CD4-positive, alpha-beta T cell treated with Interferon alpha-2 for 1 hour (primary cell): ENCODE measurements at regions not wholly inside any gene's neighbourhood (a gene's known extent, or its start where the extent isn't known, plus 50 kb on each side); places are given as distances from the start of the nearest gene placed in this dataset.
"Not testable (repeated sequence)": the region's sequence is repeated elsewhere in the genome, so short reads cannot be mapped to it uniquely, and the experiment has no call there.

Experiments used
- DNase-seq, 2 donors: peaks; one replicate each; pipeline ENCODE4 v3.0.0-alpha.2; 2020 to 2022

- DNase-seq, result no peak
Measured at GRCh38 chr3:99586701-99587100, 51.7 kb upstream of the COL8A1 start.

DNA sequence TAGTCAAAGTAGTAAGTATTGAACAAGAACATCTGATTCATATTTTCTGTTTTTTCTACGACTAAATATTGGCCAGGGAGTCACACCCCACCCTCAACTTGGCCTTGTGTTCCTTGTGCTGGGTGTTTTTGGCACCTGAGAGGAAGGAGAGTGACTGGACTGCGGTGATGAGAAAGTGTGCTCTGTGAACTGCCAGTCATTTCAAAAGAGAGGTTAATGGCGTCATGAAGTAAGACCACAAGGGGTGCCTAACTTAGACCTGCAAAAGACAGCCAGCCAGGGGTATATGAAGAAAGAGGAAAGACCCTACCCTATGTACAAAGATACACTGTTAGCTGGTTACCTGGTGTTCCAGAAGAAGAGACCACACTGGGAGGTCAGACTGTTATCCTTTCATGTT lies 58.4 kb upstream of the COL8A1 start:
- no peak for DNase-seq

- no peak for DNase-seq
Measured at GRCh38 chr3:99579246-99579645, 59.1 kb upstream of the COL8A1 start.

DNA sequence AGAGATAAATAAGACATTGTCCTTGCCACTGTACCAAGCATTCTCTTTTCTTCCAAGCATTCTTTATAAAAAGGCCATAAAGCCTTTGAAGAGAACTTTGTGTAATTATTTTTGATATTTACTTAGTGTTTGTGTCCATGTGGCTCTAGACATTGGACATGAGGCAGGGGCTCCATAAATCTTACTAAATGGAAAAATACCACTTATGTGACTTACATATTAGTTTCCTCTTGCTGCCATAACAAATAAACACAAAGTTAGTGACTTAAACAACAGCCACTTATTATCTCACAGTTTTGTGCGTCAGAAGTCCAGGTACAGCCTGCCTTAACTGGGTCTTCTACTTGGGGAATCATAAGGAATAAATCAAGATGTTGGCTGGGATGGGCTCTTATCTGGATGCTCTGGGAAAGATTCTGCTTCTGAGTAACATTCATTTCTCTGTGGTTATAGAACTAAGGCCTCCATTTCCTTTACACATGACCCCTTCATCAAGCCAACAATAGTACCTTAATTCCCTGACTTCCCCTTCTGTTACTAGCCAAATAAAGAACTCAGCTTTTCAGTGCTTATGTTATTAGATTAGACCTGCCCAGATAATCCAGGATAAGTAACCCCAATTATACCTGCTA lies 59.9 kb upstream of the COL8A1 start:
- DNase-seq, result no peak

GRCh38 chr3:99576904-99577559 lies 61.4 kb upstream of the COL8A1 start:
- no peak for DNase-seq

- no peak for DNase-seq
Measured at GRCh38 chr3:99575683-99576082, 62.7 kb upstream of the COL8A1 start.

GRCh38 chr3:99570061-99570460 lies 68.3 kb upstream of the COL8A1 start:
- no peak for DNase-seq

- no peak for DNase-seq
Measured at GRCh38 chr3:99568663-99569335, 69.6 kb upstream of the COL8A1 start.

DNA sequence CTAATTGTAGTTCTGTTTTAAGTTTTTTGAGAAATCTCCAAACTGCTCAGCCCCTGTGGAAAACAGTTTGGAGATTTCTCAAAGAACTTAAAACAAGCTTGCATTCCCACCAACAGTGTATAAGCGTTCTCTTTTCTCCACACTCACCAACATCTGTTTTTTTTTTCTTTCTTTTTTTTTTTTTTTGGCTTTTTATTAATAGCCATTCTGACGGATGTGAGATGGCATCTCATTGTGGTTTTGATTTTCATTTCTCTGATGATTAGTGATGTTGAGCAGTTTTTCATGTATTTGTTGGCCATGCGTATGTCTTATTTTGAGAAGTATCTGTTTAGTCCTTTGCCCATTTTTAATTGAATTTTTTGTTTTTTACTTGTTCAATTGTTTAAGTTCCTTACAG lies 73.1 kb upstream of the COL8A1 start:
- DNase-seq, result no peak

- no peak for DNase-seq
Measured at GRCh38 chr3:99562990-99563607, 75.3 kb upstream of the COL8A1 start.

- no peak for DNase-seq
Measured at GRCh38 chr3:99562138-99562537, 76.3 kb upstream of the COL8A1 start.

- DNase-seq, result no peak
Measured at GRCh38 chr3:99561056-99561455, 77.3 kb upstream of the COL8A1 start.

GRCh38 chr3:99559196-99559595 lies 79.2 kb upstream of the COL8A1 start:
- no peak for DNase-seq

DNA sequence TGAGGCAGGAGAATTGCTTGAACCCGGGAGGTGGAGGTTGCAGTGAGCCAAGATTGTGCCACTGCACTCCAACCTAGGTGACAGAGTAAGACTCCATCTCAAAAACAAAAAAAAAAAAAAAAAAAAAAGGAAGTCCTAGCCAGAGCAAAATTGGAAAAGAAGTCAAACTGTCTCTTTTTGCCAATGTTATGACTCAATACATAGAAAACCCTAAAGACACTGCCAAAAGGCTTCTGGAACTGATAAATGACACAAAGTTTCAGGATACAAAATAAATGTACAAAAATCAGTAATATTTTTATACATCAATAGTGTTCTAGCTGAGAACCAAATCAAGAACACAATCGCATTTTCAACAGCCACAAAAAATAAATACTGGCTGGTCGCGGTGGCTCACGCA lies 82.5 kb upstream of the COL8A1 start:
- not testable (repeated sequence) for DNase-seq

GRCh38 chr3:99551520-99551919 lies 86.9 kb upstream of the COL8A1 start:
- no peak for DNase-seq

DNA sequence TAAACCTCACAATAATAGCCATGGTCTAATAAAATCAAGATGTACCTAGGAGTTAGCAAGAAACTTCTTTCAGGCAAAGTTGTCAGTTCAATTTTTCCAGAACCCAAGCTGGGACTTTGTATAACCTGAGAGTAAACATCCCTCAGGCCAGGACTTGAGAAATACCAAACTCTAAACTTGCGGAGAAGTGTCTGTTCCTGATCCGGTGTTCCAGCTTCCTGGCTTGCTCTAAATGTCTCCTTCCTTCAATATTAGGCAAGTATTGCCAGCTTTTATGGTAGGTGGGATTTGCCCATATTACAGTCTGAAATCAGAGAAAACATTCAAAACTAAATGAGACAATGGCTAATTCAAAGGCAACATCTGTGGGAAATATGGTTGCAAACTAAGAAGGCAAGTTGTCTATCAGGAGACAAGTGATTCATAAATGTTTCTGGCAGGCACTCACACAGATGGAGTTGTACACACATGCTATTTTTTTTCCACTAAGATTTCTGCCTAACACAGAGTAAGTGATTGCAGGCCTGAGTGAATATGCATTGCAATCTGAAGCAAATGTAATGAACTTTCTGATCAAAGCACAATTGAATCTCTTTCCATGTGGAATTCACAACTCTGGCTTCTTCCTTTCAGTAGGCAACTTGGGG lies 88.3 kb upstream of the COL8A1 start:
- no peak for DNase-seq

DNA sequence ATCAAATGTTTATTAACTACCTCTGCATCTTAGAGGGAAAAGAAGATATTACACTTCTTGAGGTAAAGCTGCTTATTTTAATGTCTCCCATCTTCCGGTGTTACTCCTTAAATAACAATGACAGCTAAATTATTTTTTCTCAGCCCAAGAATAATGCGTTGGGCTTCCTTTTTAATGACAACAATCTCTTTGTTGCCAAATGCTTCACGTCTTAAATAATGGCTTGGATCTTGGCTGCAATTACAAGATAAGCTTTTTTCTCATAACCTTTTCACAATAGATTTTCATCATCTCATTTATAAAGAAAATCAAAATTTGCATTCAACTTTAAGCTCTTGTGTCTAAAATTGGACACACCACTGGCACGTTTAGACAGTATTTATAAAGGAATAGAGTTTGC lies 89.2 kb upstream of the COL8A1 start:
- no peak for DNase-seq

DNA sequence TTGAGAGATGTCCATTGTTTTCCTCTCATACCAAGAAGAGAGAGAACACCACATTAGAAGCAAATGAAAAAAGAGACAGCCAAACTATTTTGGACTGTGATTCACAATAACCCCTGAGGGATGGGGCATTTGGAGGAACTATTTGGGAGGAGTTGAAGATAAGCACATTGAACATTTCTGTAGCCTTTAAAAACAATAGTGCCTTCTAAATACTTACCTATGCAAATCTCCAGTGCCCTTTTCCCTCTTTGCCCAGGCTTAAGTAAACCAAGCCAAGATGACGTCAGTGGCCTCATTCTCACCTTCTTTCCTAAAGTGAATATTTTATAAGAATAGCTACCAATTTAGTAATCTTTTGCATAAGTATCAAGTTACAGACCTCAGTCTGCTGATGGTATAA lies 89.7 kb upstream of the COL8A1 start:
- DNase-seq, result no peak

DNA sequence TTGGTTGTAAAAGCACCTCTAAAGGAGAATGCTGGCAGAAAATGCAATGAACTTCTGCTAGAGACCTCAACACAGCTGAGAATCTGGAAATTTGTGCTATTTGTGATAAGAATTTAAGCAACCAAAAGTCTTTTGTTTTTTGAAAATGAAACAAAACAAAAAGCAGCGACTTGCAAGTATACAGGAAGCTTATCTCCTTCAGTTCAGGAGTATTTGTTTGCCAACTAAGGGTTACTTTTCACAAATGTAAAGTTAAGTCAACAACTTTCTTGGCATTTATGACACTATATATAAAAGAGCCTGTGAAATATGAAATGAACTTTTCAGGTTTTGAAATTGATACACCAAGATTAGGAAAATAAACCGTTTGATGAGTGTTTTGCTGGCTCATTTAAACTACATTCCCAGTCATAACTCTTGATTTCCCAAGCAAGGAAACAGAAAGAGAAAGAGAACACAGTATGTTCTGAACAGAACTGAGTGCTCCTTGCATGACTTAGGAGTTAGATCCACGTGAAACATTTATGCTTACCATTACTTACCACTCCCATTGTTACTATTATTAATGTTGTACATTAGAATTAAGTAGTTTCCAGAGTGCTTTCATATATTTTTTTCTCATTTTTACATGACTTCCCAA lies 92.3 kb upstream of the COL8A1 start:
- DNase-seq, result no peak

DNA sequence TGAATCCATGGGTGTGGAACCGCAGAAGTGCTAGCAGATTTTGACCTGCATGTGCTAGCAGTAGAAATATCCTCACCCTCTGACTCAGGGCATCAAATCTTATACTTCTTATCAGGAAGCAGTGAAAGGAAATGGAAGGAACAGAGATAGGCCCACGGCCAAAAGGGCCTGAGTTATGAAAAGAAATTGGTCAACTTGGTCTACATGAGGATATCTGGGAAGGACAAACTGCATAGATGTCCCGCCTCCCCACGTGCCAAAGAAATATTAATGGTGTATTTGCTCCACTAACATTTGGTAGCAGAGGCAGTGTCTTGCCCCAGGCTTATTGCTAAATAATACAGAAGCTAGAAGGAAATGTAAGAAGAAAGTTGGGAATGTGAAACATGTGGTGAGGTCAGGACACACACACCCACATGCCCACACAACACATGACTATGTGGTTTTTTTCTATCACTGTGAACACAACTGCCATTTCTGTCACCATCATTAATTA lies 93.6 kb upstream of the COL8A1 start:
- no peak for DNase-seq

DNA sequence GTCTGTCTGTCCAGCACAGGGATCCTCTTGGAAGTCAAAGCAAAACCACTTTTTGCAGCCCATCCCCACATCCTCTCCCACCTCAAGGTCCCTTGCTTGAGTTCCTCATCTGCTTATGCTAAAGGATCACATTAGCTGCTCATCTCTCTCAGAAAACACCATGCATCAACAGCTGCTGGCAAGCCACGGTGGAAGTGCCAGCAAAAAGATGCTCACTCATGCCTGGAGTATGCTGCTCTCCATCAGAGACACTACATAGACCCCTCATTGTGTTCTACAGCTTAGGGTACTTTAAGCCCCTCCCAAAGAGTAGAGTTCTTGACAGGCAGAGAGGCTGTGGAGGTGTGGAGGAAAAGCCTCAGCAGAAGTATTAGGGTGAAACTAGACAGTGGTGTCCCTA lies 94.6 kb upstream of the COL8A1 start:
- no peak for DNase-seq

- no peak for DNase-seq
Measured at GRCh38 chr3:99542767-99543518, 95.5 kb upstream of the COL8A1 start.
